ENCODE measurements at regions not wholly inside any gene's neighbourhood (a gene's known extent, or its start where the extent isn't known, plus 50 kb on each side); places are given as distances from the start of the nearest gene placed in this dataset.
"Not testable (repeated sequence)": the region's sequence is repeated elsewhere in the genome, so short reads cannot be mapped to it uniquely, and the experiment has no call there.

DNA sequence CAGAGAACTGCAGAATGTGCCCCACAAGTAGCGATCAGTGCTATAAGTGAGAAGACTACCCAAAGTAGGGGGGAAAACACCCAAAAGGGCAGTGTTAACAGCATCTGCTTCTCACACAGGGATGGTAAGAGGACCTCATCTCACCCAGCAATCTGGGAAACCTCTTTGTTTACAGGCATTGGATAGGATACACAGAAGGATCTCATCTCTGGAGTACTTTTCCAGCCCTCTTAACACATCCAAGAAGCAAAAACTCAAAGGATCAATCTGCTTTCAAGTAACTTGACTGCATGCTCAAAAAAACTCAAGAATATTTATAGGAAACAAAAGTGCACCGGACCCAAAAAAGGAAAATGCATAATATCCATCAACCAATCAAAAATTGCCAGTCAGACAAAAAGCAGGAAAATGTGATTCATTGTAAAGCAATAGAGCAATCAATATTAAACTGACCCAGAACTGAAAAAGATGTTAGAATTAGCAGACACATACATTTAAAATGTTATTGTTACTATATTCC, 311.0 kb upstream of the CXADR start:
- no peak for DNase-seq (ENCODE audit: low read depth in 3 of 3, low spot score in 1 of 3)

DNA sequence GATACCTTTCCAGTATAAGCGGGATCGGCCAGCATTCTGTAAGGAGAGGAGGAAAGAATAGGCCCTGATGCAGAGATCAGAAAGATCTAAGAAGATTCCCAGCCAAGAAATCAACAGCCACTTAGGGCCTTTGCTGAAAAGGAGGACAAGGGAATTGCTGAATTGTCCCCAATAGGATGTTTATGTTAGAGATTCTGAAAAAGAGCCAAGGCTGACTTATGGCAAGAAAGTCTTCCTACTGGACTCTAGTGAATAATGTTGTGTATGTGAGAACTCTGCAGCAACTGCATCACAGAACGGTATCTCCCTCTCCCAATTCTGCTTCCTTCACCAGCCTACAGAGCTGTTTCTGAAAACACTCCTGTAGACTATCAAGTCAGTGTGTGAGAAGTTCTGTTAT, 298.0 kb upstream of the CXADR start:
- DNase-seq (ENCODE audit: low read depth in 3 of 3, low spot score in 1 of 3): no peak

DNA sequence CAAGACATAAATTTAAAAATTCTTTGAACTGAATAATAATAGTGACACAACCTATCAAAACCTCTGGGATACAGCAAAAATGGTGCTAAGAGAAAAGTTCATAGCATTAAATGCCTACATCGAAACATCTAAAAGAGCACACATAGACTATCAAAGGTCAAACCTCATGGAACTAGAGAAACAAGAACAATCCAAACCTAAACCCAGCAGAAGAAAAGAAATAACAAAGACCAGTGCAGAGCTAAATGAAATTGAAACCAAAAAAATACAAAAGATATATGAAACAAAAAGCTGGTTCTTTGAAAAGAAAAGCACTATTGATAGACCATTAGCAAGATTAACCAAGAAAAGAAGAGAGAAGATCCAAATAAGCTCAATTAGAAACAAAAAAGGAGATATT, 293.8 kb upstream of the CXADR start:
- not testable (repeated sequence) for DNase-seq (ENCODE audit: low read depth in 3 of 3, low spot score in 1 of 3)

DNA sequence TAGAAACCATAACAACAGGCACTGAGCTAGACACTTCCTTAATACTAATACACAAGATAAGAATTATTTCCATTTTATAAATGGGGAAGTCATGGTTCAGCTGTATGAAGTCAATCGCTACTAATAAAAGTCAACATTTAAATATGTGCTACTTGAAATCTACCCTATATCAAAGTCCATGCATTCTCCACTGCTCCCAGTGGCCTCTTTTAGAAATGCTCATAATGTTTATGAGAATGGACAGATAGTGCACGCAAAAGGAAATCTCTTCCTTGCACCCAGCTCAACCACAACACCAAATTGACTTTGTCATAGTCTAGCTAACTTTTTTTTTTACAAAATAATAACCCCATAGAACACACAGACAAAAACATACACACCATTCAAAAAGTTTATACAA, 281.7 kb upstream of the CXADR start:
- no peak for DNase-seq (ENCODE audit: low read depth in 3 of 3, low spot score in 1 of 3)

DNA sequence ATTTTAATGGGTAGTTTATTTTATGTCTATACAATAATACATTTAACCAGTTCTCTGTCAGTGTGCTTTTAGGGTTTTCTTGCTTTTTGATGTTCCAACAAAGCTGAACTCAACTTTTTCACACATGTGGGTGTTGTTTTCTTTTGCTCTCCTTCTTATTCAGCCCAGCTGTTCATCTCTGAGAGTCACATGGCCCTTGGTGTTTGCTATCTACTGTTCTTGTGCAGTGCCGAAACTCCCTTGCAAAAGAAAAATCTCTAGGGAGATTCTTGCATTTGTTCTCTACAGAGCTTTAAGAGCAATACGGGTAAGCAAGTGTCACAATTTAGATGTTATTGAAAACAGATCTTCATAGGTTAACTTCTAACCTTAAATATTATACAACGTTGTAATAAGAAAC, 281.1 kb upstream of the CXADR start:
- no peak for DNase-seq (ENCODE audit: low read depth in 3 of 3, low spot score in 1 of 3)

DNA sequence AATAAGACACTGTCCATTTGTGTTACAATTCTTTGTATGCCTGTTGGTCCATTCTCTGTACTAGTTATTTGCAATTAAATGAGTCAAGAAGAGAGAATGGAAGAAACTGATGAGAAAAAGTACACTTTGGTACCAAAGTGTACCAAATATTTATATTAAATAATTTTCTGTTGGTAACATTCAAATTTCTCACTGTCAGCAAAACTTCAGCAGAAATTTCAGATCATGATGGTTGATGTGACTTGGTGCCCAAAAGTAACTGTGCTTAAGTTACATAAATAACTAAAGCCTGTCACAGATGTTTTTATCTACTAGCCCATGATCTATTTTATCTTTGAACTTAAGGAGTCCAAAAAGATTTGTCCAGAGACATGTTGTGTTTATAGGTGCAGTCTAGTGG, 274.4 kb upstream of the CXADR start:
- DNase-seq (ENCODE audit: low read depth in 3 of 3, low spot score in 1 of 3): no peak

DNA sequence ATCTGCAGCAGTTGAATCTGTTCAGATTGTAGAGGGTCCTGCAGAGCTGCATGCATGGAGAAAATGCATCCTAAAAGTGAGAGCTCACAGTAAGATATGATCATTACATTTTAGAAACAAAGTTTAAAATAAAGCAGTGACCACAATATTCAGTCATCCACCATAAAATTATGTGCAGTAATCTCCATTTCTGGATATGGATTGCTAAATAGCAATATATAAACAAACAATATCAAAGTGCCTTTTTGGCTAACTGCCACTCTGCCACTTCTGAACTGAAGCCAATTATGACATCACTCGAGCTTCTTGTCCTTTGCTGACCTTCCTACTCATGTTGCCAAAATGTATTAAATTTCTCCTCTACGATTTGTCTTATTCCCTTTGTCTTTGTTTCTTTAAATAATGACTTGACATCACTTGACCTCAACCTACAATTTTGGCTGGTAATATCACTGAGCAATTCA, 262.0 kb upstream of the CXADR start:
- no peak for DNase-seq (ENCODE audit: low read depth in 3 of 3, low spot score in 1 of 3)

DNA sequence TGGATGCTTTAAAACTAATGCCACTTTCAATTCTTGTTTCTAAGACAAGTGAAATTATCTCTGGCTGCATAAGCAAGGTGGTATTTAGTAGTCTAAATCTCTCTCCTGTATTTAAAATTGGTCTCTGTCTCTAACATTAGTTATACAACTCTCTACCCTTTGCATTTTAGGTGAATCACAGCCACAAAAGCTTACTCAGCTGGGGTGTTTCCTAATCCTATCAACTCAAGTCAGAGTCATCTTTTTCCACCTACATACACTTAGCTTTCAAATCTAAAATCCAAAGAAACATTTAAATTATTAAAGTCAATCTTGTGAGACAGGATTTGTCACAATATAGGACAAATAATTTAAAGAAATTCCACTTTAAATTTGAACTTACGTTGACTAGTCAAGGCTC, 255.1 kb upstream of the CXADR start:
- DNase-seq (ENCODE audit: low read depth in 3 of 3, low spot score in 1 of 3): no peak

DNA sequence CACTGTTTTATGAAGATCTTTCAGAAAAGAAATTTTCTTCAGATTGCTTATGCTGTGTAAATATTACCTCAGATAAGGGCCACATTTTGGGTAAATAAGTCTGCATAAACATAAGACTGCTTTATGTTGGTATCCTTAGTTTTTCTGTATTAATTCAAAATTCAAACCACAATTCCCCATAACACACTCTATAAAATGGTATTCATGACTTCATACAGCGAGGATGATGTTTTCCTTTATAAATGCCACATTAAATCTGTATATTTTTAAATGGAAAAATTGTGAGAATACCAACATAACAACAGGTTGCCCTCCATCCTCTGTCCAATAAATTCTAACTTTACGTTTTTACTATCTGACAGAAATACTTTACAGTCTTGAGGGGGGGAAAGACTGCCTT, 248.7 kb upstream of the CXADR start:
- no peak for DNase-seq (ENCODE audit: low read depth in 3 of 3, low spot score in 1 of 3)

DNA sequence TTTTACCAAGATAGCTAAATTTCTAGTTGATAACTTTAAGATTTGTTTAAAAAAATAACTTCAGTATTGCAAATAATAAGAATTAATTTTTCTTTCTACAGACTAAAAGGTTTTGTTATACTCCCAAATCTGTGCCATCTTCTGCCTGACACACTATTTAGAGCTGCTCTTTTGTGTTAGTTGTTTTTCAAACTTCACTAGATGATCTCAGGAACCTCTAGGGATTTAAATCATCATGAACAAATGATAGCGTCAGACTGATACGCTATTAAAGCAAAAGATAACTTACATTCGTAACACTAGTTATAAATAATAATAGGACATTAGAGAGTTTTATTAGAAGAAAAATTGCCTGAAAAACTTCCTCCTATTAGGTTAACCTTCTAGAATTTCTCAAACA, 243.1 kb upstream of the CXADR start:
- DNase-seq (ENCODE audit: low read depth in 3 of 3, low spot score in 1 of 3): no peak

DNA sequence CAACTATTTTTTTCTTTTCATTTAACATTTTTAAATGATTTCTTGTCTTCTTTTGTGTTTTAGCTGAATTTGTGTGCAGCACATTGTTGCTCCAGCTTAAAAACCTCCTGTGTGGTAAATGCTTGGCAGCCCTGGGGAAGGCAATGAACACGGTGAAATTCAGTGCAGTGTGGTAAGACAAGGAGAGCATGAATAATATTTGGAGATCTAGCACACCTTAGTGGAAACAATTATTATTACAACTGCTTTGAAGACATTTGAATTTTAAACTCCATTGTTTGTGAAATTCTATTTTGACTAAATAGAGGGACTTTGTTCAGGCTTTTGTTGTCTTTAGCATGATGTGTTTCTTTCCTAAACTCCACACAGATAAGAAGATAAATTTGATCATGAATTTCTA, 242.6 kb upstream of the CXADR start:
- no peak for DNase-seq (ENCODE audit: low read depth in 3 of 3, low spot score in 1 of 3)

DNA sequence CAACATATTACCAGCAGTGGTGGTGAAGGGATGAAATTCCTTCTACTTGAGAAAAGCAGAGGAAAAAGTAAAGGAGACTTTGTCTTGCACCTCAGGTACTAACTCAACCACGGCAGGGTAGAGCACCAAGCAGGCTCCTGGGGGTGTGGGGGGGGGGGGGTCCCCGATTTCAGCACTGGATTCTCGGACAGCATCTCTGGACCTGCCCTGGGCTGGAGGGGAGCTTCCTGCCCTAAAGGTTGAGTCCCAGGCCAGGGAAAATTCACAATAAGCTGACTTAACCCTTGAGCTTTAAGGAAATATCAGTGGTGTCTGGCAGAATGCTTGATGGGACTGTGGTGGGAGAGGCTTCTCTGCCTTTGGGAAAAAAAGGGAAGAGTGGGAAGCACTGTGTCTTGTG, 233.2 kb upstream of the CXADR start:
- DNase-seq (ENCODE audit: low read depth in 3 of 3, low spot score in 1 of 3): no peak

DNA sequence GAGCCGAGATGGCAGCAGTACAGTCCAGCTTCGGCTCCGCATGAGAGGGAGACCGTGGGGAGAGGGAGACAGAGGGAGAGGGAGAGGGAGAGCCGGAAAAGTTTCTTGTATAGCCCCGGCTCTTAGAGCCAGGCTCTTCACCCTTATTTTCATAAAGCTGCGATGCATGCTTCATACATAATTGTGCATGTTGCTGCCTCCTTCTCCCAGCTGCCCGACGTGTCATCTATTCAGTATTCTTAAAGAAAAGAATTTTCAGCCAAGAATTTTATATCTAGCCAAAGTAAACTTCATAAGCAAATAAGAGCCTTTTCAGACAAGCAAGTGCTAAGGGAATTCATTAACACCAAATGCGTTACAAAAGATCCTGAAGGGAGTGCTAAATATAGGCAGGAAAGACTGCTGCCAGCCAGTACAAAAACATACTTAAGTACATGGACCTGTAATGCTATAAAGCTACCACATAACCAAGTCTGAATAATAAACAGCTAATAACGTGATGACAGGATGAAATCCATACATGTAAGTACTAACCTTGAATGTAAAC, 219.8 kb upstream of the CXADR start:
- DNase-seq (ENCODE audit: low read depth in 3 of 3, low spot score in 1 of 3): not testable (repeated sequence)

DNA sequence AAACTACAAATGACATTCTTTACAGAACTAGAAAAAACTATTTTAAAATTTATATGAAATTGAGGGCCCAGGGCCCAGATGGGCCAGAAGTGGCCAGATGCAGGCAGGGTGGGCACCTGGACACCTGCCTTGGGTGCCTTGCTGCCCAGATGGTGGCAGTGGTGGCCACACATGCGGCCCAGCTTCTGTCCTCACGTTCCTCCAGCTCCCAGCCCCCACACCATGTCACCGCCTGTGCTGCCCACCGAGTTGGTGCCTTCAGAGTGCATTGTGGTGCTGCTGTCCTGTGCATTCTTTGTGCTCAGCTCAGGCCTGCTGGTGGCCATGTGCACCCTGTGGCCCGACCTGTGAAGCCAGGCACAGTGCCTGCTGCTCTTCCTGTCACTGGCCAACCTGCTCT, 216.8 kb upstream of the CXADR start:
- no peak for DNase-seq (ENCODE audit: low read depth in 3 of 3, low spot score in 1 of 3)

DNA sequence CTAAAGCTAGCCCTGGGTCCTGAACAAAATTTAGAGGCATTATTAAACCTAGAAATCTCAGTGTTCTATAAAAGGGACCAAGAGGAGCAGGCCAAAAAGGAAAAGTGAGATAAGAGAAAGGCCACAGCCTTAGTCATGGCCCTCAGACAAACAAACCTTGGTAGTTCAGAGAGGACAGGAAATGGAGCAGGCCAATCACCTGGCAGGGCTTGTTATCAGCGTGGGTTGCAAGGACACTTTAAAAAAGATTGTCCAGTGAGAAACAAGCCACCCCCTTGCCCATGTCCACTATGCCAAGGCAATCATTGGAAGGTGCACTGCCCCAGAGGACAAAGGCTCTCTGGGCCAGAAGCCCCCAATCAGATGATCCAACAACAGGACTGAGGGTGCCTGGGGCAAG, 213.3 kb upstream of the CXADR start:
- DNase-seq (ENCODE audit: low read depth in 3 of 3, low spot score in 1 of 3): not testable (repeated sequence)

DNA sequence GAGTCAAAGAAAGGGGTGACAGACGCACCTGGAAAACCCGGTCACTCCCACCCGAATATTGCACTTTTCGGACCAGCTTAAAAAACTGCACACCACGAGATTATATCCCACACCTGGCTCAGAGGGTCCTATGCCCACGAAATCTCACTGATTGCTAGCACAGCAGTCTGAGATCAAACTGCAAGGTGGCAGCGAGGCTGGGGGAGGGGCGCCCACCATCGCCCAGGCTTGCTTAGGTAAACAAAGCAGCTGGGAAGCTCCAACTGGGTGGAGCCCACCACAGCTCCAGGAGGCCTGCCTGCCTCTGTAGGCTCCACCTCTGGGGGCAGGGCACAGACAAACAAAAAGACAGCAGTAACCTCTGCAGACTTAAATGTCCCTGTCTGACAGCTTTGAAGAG, 185.1 kb upstream of the CXADR start:
- not testable (repeated sequence) for DNase-seq (ENCODE audit: low read depth in 3 of 3, low spot score in 1 of 3)

DNA sequence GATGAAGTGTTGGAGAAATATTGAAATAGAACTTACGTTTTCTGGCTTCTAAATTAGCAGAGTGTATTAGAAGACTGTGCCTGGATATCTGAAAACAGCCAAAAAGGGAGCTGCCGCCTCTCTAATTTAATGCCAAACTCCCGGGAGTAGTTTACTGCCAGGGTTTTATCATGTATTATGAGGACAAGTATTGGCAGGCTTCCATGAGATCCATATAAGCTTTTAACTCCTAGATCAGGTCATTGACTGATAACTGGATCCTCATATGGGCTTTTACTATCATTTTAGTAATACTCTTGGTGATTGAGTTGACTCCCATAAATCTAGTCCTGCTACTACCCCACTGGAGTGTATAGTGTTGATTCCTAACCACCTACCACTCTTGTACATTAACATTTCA, 178.4 kb upstream of the CXADR start:
- DNase-seq (ENCODE audit: low read depth in 3 of 3, low spot score in 1 of 3): no peak

DNA sequence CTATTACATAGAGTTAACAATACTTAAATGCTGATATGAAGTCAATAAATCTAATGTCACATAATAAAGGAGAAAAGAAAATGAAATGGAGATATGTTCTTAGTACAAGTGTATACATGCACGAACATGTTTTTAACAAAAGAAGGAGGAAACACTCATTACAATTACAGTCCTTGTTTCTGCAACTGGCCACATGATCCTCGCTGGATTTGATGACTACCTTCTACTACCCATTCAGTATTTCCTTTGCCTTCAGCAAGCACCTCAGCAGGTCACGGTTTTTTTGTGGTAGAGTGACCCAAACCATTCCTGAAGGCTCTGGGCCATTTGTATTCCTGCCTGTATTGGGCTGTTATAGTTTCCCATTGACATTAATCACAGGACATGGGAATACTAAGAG, 172.8 kb upstream of the CXADR start:
- DNase-seq (ENCODE audit: low read depth in 3 of 3, low spot score in 1 of 3): no peak

DNA sequence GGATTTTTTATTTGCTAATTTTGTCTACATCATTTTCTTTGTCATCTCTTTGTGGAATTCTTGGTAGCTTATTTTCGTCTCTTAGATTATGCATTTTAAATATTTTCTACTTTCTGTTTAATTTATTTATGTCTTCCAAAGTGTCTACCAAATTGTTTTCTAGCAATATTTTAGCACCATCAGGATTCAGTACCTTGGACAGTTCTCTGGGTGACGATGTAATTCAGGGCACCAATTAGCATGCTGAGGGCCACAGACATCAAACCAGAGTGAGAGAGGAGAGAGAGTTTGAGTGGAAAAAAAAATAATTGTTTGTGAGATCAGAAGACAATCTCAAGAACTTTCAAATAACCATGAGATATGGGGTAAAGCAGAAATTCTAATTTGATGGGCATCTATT, 169.8 kb upstream of the CXADR start:
- no peak for DNase-seq (ENCODE audit: low read depth in 3 of 3, low spot score in 1 of 3)

DNA sequence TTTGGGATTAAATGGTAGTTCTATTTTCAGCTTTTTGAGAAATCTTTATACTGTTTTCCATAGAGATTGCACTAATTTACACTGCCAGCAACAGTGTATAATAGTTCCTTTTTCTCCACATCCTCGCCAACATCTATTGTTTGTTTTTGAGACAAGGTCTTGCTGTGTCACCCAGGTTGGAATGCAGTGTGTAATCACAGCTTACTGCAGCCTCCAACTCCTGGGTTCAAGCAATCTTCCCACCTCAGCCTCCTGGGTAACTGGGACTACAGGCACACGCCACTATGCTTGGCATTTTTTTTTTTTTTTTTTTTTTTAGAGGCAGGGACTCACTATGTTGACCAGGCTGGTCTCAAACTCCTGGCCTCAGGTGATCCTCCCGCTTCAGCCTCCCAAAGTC, 164.5 kb upstream of the CXADR start:
- DNase-seq (ENCODE audit: low read depth in 3 of 3, low spot score in 1 of 3): no peak

DNA sequence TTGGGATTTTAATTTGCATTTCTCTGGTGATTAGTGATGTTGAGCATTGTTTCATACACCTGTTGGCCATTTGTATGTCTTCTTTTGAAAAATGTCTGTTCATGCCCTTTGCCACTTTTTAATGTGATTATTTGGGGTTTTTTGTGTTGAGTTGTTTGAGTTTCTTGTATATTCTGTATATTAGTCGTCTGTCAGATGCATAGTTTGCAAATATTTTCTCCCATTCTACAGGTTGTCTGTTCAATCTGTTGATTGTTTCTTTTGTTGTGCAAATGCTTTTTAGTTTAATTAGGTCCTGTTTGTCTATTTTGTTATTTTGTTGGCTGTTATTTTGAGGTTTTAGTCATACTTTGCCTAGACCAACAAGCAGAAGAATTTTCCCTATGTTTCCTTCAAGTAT, 164.0 kb upstream of the CXADR start:
- no peak for DNase-seq (ENCODE audit: low read depth in 3 of 3, low spot score in 1 of 3)

DNA sequence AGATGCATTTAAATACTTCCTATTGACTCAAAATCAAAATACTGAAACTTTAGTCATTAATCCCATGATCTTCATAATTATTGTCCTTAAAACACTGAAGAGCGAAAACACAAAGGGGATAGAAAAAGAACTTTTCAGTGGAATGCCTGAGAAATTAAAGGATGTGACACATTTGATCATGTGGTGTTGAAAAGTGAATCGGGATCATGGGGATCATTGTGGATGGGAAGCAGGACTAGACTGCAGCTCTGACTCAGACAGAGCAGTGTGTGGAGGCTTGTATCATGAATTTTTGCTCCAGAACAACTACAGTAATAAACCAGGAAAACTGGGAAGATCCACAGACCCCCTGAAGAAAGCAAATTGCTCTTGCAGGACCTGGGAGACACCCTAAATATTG, 161.1 kb upstream of the CXADR start:
- DNase-seq (ENCODE audit: low read depth in 3 of 3, low spot score in 1 of 3): no peak

DNA sequence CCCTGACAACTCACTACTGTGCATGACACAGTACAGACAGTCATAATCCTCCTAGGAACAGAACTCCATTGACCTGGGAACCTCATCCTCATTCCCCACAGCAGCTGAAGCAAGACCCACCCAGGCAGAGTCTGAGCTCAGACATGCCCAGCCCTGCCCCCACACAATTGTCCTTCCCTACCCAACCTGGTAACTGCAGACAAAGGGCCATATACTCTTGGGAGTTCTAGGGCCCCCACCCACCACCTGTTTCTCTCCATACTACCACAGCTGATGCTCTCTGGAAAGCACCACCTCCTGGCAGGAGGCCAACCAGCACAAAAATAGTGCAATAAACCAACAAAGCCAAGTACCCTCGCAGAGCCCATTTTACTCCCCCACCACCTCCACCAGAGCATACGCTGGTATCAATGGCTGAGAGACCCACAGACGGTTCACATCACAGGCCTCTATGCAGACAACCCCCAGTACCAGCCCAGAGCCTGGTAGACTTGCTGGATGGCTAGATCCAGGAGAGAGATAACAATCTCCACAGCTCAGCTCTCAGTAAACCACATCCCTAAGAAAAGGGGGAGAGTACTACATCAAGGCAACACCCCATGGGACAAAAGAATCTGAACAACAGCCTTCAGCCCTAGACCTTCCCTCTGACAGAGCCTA, 159.7 kb upstream of the CXADR start:
- DNase-seq (ENCODE audit: low read depth in 3 of 3, low spot score in 1 of 3): no peak
